GM18499 (cell line): ENCODE measurements at regions not wholly inside any gene's neighbourhood (a gene's known extent, or its start where the extent isn't known, plus 50 kb on each side); places are given as distances from the start of the nearest gene placed in this dataset.
A peak's percentile ranks its signal among the peaks of the same experiment; 100 is the strongest.
"Not testable (repeated sequence)": the region's sequence is repeated elsewhere in the genome, so short reads cannot be mapped to it uniquely, and the experiment has no call there.

Experiments used
- ATAC-seq: cut with Tn5 transposase; IDR thresholded peaks from one replicate; pipeline ENCODE4 v1.9.1; 2021; ENCODE audit warnings: moderate number of reproducible peaks; ENCODE audit not compliant: insufficient read depth, unreplicated experiment

DNA sequence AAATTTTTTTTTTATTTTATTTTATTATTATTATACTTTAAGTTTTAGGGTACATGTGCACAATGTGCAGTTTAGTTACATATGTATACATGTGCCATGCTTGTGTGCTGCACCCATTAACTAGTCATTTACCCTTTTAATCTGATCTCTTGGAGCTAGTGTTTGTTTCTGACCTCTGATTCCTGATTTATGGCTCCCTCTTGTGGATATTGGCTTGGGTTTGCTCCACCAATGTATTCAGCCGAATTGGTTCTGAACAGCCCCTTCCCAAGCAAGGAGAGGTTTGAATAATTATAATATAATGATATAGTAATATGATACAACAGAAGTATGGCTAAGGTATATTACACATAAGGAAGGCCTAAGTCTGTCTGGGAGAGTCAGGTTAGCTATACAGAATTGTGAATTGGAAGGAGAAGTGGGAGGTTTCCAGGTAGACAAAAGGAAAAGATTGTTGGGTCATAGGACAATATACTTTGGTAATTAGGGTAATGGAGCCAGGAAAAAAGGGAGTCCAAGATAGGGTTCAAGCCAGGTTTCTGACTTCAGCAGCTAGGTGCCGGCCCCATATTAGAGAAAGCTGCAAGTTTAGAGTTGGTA is 53.1 kb upstream of the HMCN1 start:
- ATAC-seq: peak; percentile 50

GRCh38 chr1:185680453-185680852 is 53.7 kb upstream of the HMCN1 start:
- no peak for ATAC-seq

- ATAC-seq: no peak
Measured at GRCh38 chr1:185679220-185679619, 55.0 kb upstream of the HMCN1 start.

DNA sequence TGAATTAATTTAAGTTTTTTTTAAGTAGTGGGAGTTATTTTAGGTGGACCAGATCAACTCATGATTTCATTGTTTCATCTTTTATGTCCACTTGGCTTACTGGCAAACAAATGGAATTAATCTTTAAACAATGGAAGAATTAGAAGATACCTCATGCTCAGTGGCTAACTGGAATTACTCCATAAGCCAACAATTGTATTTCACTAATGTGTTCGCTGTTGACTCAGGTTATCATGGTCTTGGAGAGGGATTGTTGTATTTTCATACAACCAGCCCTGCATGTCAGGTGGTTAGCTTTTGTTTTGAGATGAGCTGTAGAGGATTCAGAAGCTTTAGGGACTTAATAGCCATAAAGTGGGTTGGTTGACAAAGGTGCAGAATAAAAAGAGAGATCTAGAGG is 57.2 kb upstream of the HMCN1 start:
- no peak for ATAC-seq

- peak; percentile 48 for ATAC-seq
Measured at GRCh38 chr1:185674201-185674600, 60.0 kb upstream of the HMCN1 start.

- ATAC-seq: no peak
Measured at GRCh38 chr1:185672719-185673360, 61.4 kb upstream of the HMCN1 start.

GRCh38 chr1:185670187-185670627 is 64.0 kb upstream of the HMCN1 start:
- ATAC-seq: no peak

- no peak for ATAC-seq
Measured at GRCh38 chr1:185668013-185668412, 66.2 kb upstream of the HMCN1 start.

GRCh38 chr1:185666582-185666981 is 67.6 kb upstream of the HMCN1 start:
- no peak for ATAC-seq

GRCh38 chr1:185663771-185664296 is 70.4 kb upstream of the HMCN1 start:
- ATAC-seq: no peak

- ATAC-seq: no peak
Measured at GRCh38 chr1:185663332-185663731, 70.9 kb upstream of the HMCN1 start.

DNA sequence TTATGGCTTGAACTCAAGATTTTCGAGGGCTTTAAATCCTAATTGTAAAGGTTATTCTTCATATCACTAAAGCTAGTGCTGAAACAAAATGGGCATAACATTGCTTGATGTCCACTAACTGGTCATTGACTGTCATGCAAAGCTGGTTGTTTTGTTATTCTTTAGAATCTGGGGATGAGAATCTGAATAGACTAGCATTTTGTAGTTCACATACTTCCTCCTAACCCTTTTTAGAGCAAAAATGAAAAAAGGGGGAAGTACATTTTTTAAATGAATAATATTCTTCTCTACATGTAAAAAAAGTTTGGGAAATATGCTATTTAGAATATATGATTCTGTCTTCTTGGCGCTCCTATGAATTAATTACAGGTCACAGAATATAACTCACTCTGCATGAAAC is 72.2 kb upstream of the HMCN1 start:
- ATAC-seq: no peak

DNA sequence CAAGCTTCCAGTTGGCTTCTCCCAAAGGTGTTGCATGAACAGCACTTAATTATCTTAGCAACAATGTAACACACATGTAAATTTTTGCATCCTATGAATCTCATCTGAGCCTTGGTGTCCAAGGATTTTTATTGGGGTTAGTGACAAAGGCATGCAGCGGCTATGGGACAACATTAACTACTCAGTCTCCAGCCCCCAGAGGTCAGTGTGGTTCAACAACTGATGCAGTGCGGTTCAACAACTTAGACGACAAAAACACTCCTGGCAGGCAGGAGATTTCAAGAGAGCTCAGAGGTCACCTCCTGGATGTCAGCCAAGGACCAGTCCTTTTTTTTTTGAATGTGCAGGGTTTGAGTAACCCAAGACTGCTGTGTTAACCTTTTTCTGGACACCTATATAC is 77.5 kb upstream of the HMCN1 start:
- ATAC-seq: no peak

GRCh38 chr1:185654952-185655314 is 79.3 kb upstream of the HMCN1 start:
- ATAC-seq: no peak

DNA sequence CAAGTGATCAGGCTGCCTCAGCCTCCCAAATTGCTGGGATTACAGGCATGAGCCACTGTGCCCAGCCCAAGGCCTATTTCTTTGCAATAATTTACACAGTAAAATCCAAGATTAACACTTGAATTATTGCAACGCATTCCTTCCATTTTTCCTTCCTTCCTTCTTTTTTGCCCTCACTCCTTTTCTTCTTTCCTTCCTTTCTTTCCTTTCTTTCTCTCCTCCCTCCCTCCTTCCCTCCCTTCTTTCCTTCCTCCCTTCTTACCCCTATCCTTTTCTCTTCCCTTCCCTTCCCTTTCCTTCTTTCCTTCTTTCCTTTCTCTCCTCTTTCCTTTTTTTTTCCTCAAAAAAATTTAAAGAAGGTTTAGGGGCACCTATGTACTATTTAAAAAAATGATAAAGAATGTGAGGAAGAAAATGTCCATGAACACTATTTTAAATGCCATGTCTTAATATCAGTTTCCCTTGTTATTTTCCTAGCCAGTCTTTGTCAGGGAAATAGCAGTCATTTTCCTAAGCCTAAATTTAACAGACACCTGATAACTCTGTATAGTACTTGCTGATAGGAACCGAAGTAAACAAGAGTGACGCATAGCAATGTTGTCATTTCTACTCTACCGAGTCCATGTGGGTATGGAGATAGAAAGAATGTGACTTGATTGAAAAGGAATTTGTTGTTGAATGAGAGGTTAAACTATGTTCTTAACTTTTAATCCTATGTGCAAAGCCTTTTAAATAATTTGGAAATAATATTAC is 79.8 kb upstream of the HMCN1 start:
- no peak for ATAC-seq

- no peak for ATAC-seq
Measured at GRCh38 chr1:185653615-185654014, 80.6 kb upstream of the HMCN1 start.

DNA sequence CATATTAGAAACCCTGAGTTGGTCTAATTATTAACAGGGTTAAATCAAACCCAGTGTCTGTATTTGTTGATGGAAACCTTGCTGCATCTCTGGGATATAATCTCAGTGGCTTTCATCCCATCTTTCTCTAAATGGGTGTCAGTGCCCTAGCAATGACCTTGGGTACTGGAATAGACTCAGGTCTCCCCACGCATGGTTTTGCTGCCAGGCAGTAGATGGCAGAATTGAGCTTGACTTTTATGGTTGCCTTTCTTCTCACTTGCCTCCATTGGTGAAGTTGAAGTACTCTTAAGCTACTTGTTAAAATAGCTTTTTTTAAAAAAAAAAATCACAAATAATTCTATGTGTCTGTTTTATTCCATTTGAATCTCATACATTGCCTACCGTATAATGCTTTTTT is 81.8 kb upstream of the HMCN1 start:
- no peak for ATAC-seq

DNA sequence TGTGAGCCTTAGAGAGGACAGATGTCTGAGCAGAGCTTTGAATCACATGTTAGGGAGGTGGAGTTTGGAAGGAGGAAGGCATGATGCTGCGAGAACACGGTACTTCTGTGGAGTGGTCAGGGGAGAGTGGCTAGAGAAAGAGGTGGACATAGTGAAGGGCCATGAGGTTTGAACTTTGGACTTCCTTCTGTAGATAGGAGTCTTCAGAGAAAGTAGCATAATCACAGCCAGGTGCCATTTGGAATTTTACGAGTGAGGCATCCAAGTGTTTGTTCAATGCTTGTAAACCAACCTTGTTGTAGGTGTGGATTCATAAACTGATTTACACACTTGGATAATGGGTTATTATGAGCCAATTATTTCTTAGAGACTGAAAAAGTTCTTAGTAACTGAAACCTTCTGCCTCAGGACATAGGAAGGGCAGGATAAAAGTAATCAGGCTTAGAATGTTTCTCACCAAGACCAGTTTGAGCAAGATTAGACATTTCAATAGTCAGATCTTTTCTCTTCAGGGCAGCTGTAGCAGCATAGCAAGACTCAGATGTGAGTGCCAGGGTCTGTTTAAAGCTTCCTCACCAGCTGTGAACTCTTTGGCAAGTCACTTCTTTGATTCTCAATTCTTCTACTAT is 83.5 kb upstream of the HMCN1 start:
- no peak for ATAC-seq

DNA sequence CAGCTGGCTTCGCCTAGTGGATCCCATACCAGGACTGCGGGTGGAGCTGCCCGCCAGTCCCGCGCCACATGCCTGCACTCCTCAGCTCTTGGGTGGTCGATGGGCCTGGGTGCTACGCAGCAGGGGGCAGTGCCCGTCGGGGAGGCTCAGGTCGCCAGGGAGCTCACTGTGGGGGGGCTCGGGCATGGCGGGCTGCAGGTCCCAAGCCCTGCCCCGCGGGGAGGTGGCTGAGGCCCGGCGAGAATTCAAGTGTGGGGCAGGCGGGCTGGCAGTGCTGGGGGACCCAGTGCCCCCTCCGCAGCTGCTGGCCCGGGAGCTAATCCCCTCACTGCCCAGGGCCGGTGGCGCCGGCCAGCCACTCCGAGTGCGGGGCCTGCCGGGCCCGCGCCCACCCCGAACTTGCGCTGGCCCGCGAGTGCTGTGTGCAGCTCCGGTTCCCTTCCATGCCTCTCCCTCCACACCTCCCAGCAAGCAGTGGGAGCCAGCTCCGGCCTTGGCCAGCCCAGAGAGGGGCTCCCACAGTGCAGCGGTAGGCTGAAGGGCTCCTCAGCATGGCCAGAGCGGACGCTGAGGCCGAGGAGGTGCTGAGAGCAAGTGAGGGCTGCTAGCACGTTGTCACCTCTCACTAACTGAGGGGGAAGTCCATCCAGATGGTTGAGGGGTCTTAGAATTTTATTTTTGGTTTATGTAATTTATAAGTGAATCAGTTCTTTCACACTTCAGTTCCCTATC is 85.2 kb upstream of the HMCN1 start:
- ATAC-seq: no peak

- ATAC-seq: not testable (repeated sequence)
Measured at GRCh38 chr1:185647597-185648267, 86.5 kb upstream of the HMCN1 start.
